HUES64 (cell line): ENCODE measurements at regions not wholly inside any gene's neighbourhood (a gene's known extent, or its start where the extent isn't known, plus 50 kb on each side); places are given as distances from the start of the nearest gene placed in this dataset.
"Not testable (repeated sequence)": the region's sequence is repeated elsewhere in the genome, so short reads cannot be mapped to it uniquely, and the experiment has no call there.

ENCODE experiments used
- H3K27ac ChIP-seq: 2 replicates; pipeline ENCODE4 v1.7.0; 2013; ENCODE audit warnings: low read depth, low read length, inconsistent platforms
- H3K27me3 ChIP-seq: 2 replicates; pipeline ENCODE4 v1.6.1; 2013; ENCODE audit warnings: mild to moderate bottlenecking, low read length; ENCODE audit not compliant: insufficient read depth
- H3K36me3 ChIP-seq: 2 replicates; pipeline ENCODE4 v1.6.1; 2013; ENCODE audit warnings: mild to moderate bottlenecking, low read length; ENCODE audit not compliant: insufficient read depth
- H3K4me1 ChIP-seq: 2 replicates; pipeline ENCODE4 v1.6.1; 2013; ENCODE audit warnings: mild to moderate bottlenecking, low read length, moderate library complexity; ENCODE audit not compliant: insufficient read depth
- H3K4me3 ChIP-seq: 2 replicates; pipeline ENCODE4 v1.5.1; 2013; ENCODE audit warnings: mild to moderate bottlenecking, low read length, moderate library complexity
- H3K9ac ChIP-seq: 2 replicates; pipeline ENCODE4 v1.6.1; 2013; ENCODE audit warnings: mild to moderate bottlenecking, low read depth, low read length
- H3K9me3 ChIP-seq: 2 replicates; pipeline ENCODE4 v1.6.1; 2013; ENCODE audit warnings: low read depth, low read length; ENCODE audit not compliant: insufficient read depth
- WGBS: fragments of 150-250, 120-280 bp; methylation state at CpG from one replicate; pipeline ENCODE4 v1.1.7; 2013; ENCODE audit warnings: missing lambda C conversion rate; 5-methylcytosine and 5-hydroxymethylcytosine counted together

DNA sequence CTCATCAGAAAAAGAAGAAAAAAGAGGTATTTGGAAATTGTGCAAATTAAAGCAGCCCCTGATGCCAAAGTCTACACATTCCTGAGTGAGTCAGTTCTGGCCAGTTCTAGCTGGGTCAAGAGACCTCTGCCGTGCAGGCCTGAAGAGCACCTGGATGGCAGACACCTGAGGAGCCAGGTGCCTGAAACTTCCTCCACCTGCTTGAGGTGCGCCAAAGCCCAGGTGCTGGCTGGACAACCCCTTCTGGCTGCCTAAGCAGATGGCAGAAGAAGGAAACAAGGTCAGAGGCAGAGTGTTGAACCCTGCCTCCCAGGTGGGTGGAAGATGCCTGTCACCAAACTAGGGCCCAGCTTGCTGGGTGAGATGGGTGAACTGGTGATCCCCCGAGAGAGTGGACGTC lies 215.8 kb downstream of the GOLGA6L6 start:
- H3K36me3 ChIP-seq, H3K27me3 ChIP-seq: not testable (repeated sequence)
- H3K9me3 ChIP-seq: peaks cover 29% of the 10 kb centered on the region

DNA sequence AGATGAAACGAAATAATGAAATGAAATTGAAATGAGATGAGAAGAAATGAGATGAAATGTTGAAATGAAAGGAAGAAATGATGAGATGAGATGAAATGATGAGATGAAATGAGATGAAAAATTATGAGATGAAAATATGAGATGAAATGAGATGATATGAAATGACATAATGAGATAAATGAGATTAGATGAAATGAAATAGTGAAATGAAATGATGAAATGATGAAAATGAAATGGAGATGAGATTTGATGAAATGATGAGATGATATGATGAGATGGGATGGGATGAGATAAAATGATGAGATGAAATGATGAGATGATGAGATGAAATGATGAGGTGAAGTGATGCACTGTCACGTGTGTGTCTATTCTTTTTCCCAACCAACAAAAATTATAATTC lies 224.5 kb downstream of the GOLGA6L6 start:
- not testable (repeated sequence) for H3K9ac ChIP-seq, H3K4me3 ChIP-seq, H3K4me1 ChIP-seq, H3K36me3 ChIP-seq, H3K27me3 ChIP-seq, H3K27ac ChIP-seq
- WGBS: 55% methylated on average over 1 of the region's 2 CpGs
- H3K9me3 ChIP-seq: peaks cover 45% of the 10 kb centered on the region

More for the DNA sequence above, 215.8 kb downstream of the GOLGA6L6 start:
- not testable (repeated sequence) for H3K9ac ChIP-seq, H3K4me1 ChIP-seq, H3K27ac ChIP-seq, H3K4me3 ChIP-seq
- WGBS: 92% methylated on average over 4 of the region's 4 CpGs

DNA sequence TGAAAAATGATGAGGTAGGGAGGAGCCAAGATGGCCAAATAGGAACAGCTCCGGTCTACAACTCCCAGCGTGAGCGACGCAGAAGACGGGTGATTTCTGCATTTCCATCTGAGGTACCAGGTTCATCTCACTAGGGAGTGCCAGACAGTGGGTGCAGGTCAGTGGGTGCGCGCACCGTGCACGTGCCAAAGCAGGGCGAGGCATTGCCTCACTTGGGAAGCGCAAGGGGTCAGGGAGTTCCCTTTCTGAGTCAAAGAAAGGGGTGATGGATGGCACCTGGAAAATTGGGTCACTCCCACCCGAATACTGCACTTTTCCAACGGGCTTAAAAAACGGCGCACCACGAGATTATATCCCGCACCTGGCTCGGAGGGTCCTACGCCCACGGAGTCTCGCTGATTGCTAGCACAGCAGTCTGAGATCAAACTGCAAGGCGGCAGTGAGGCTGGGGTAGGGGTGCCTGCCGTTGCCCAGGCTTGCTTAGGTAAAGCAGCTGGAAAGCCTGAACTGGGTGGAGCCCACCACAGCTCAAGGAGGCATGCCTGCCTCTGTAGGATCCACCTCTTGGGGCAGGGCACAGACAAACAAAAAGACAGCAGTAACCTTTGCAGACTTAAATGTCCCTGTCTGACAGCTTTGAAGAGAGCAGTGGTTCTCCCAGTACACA lies 230.5 kb downstream of the GOLGA6L6 start:
- not testable (repeated sequence) for H3K27ac ChIP-seq, H3K36me3 ChIP-seq, H3K4me3 ChIP-seq, H3K9ac ChIP-seq, H3K4me1 ChIP-seq, H3K27me3 ChIP-seq
- peaks cover 45% of the 10 kb centered on the region for H3K9me3 ChIP-seq
- 91% methylated on average over 21 of the region's 23 CpGs for whole genome bisulfite sequencing

DNA sequence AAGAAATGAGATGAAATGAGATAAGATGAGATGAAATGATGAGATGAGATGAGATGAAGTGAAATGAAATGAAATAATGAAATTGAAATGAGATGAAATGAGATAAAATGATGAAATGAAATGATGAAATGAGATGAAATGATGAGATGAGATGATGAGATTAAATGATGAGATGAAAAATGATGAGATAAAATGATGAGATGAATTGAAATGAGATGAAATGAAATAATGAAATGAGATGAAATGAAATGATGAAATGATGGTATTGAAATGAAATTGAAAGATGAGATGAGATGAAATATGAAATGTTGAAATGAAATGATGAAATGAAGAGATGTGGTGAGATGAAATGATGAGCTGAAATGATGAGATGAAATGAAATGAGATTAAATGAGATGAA lies 231.0 kb downstream of the GOLGA6L6 start:
- Histone ChIP-seq H3K4me1 (no peaks in the 10 kb centered on the region), H3K4me3 (no peak overlapping the region), H3K9me3 (peaks cover 48% of the 10 kb centered on the region), H3K9ac (no peak overlapping the region), H3K27ac (no peak overlapping the region), H3K27me3 (no peaks in the 10 kb centered on the region), H3K36me3 (no peaks in the 10 kb centered on the region)

DNA sequence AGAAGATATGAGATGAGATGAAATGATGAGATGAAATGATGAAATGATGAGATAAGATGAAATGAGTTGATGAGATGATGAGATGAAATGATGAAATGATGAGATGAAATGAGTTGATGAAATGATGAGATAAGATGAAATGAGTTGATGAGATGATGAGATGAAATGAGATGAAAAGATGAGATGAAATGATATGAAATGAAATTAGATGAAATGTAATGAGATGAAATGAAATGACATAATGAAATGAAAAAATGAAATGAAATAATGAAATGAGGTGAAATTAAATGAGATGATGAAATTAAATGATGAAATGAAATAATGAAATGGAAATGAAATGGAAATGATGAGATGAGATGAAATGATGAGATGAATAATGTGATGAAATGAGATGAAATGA lies 231.6 kb downstream of the GOLGA6L6 start:
- H3K9ac ChIP-seq, H3K27ac ChIP-seq, H3K4me1 ChIP-seq, H3K4me3 ChIP-seq, H3K36me3 ChIP-seq, H3K27me3 ChIP-seq: not testable (repeated sequence)
- peaks cover 53% of the 10 kb centered on the region for H3K9me3 ChIP-seq

DNA sequence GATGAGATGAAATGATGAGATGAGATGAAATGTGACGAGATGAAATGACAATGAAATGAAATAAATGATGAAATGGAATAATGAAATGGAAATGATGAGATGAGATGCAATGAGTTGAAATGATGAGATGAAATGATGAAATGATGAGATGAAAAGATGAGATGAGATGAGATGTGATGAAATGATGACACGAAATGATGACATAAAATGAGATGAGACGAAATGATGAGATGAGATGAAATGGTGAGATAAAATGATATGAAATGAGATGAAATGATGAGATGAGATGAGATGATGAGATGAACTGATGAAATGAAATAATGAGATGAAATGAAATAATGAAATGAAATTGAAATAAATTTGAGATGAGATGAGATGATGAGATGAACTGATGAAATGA lies 232.2 kb downstream of the GOLGA6L6 start:
- H3K9me3 ChIP-seq: peaks cover 59% of the 10 kb centered on the region
- WGBS: 64% methylated on average over 3 of the region's 3 CpGs
- H3K4me1 ChIP-seq, H3K27ac ChIP-seq, H3K4me3 ChIP-seq, H3K36me3 ChIP-seq, H3K27me3 ChIP-seq, H3K9ac ChIP-seq: not testable (repeated sequence)

DNA sequence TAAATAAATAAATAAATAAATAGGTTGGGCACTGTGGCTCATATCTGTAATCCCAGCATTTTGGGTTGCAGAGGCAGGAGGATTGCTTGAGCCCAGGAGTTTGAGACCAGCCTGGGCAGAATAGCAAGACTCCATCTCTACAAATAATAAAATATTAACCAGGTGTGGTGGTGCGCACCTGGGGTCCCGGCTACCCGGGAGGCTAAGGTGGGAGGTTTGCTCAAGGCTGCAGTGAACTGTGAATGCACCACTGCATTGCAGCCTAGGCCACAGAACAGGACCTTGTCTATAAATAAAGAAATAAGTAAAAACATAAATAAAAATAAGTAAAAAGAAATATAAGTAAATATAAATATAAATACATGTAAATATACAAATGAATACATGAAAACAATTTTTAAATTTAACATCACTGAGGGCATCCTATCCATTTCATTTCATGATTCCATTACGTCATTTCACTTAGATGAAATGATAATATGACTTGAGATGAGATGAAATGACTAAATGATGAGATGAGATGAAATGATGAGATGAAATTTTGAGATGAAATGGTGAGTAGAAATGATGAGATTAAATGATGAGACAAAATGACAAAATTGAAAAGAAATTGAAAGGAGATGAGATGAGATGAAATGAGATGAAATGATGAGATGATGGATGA lies 233.4 kb downstream of the GOLGA6L6 start:
- H3K27me3 ChIP-seq, H3K36me3 ChIP-seq, H3K4me1 ChIP-seq, H3K4me3 ChIP-seq, H3K27ac ChIP-seq, H3K9ac ChIP-seq: not testable (repeated sequence)
- WGBS: 92% methylated on average over 4 of the region's 4 CpGs
- peaks cover 70% of the 10 kb centered on the region for H3K9me3 ChIP-seq

DNA sequence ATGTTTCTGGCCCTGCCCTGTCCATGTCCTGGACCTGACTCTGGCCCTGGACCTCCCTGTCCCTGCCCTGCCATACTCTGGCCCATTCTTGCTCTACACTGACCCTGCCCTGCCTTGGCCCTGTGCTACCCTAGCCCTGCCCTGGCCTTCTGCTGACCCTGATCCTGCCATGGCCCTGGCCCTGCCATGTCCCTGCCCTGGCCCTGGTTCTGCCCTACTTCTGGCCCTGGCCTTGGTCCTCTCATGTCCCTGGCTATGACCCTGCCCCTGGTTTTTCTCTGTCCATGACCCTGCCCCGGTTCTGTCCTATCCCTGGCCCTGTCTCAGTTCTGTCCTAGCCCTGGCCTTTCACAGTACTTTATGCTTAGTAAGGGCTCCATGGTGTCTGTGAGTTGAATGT lies 234.5 kb downstream of the GOLGA6L6 start:
- not testable (repeated sequence) for H3K9ac ChIP-seq, H3K4me3 ChIP-seq, H3K36me3 ChIP-seq, H3K4me1 ChIP-seq, H3K27me3 ChIP-seq, H3K27ac ChIP-seq
- peaks cover 76% of the 10 kb centered on the region for H3K9me3 ChIP-seq
- 63% methylated on average over 1 of the region's 1 CpG for WGBS

DNA sequence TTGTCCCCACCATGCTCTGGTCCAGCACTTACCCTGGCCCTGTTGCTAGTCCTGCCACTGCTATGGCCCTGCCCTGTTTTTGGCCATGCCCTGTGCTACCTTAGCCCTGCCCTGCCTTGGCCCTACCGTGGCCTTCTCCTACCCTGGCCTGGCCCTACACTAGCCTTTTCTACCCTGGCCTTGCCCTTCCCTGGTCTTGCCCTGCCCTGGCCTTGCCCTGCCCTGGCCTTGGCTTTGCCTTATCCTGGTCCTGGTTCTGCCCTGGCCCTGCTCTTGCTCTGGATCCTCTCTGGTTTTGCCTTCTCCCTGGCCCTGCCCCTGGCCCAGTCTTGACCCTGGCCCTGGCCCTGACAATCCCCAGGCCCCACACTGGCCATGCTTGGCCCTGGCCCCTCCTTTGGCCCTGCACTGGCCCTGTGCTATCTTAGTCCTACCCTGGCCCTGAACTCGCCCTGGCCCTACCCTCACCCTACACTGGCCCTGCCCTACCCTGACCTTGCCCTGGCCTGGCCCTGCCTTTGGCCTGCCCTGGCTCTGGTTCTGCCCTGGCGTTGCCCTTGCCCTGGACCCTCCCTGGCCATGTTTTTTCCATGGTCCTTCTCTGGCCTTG lies 235.0 kb downstream of the GOLGA6L6 start:
- 49% methylated on average over 3 of the region's 3 CpGs for WGBS
- not testable (repeated sequence) for H3K27ac ChIP-seq, H3K4me1 ChIP-seq, H3K4me3 ChIP-seq, H3K36me3 ChIP-seq, H3K9ac ChIP-seq, H3K27me3 ChIP-seq
- H3K9me3 ChIP-seq: peaks cover 81% of the 10 kb centered on the region

DNA sequence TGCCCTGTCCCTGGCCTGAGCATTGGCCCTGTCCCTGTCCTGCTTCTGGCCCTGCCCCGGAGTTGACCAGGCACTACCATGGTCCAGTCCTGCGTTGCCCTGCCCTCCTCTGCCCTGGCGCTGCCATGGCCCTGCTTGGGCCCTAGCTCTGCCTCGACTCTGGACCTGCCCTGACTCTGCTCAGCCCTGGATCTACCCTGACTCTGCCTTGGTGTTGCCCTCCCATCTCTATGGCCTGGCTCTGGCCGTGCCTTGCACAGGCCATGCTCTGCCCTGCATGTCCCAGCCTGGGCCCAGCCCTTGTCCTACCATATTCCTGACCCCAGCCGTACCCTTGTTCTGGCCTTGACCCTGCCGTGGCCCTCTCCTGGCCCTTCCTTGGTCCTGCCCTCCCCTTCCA lies 235.7 kb downstream of the GOLGA6L6 start:
- peaks cover 82% of the 10 kb centered on the region for H3K9me3 ChIP-seq
- not testable (repeated sequence) for H3K36me3 ChIP-seq, H3K9ac ChIP-seq, H3K4me1 ChIP-seq, H3K4me3 ChIP-seq, H3K27me3 ChIP-seq, H3K27ac ChIP-seq
- WGBS: 83% methylated on average over 7 of the region's 7 CpGs

DNA sequence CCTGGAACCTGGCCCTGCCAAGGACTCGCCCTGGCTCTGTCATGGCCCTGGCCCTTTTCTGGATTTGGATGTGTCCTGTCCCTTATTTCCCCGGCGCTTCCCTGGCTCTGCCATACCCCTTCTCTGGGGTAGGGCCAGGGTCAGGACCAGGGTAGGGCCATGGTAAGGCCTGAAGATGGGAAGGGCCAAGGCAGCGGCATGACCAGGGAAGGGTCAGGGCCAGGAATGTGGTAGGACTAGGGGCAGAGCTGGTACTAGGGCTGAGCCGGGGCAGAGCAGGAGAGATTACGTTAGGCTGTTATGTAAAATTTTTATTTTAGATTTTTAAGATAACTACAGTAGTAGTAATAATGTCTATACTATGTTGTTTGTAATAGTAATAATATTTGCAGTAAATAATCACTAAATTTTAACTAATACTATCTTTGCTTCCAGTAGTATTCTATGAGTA lies 236.6 kb downstream of the GOLGA6L6 start:
- not testable (repeated sequence) for H3K9ac ChIP-seq, H3K4me3 ChIP-seq, H3K4me1 ChIP-seq, H3K27ac ChIP-seq, H3K36me3 ChIP-seq, H3K27me3 ChIP-seq
- WGBS: 72% methylated on average over 6 of the region's 6 CpGs
- peaks cover 81% of the 10 kb centered on the region for H3K9me3 ChIP-seq
